ENCODE measurements at regions not wholly inside any gene's neighbourhood (a gene's known extent, or its start where the extent isn't known, plus 50 kb on each side); places are given as distances from the start of the nearest gene placed in this dataset.

GRCh38 chr1:178613271-178613945 lies 100.5 kb downstream of the TEX35 start:
- no peak for TF ChIP-seq CTCF (IDR thresholded peaks at IDR 0.05; ENCODE audit: low read depth, low read length, missing input control)
- no peak for TF ChIP-seq ATF3 (IDR thresholded peaks at IDR 0.05)
- TF ChIP-seq JUND (IDR thresholded peaks at IDR 0.05) = no peak
- TF ChIP-seq EGR1 (IDR thresholded peaks at IDR 0.05; ENCODE audit: low read depth in 2 of 2) = no peak
- TF ChIP-seq GABPA (IDR thresholded peaks at IDR 0.05 in 1 of 2, conservative IDR thresholded peaks at IDR 0.05 in 1 of 2) = no peak
- no peak for TF ChIP-seq RAD21 (IDR thresholded peaks at IDR 0.05)
- TF ChIP-seq YY1 (IDR thresholded peaks at IDR 0.05) = no peak
- TF ChIP-seq REST (IDR thresholded peaks at IDR 0.05) = no peak
